Astrocyte (in vitro differentiated cells and primary cell): ENCODE measurements at regions not wholly inside any gene's neighbourhood (a gene's known extent, or its start where the extent isn't known, plus 50 kb on each side); places are given as distances from the start of the nearest gene placed in this dataset.

Experiments
- DNase-seq: peaks from one replicate; pipeline ENCODE4 v3.0.0-alpha.2; 2010; ENCODE audit warnings: low read depth
- FAIRE-seq: peaks from 2 replicates; lab custom pipeline; 2011; peaks lifted over from hg19 to GRCh38; lab: Jason Lieb, UNC
- H2AFZ ChIP-seq: 2 replicates; pipeline ENCODE4 v1.6.0; 2012; ENCODE audit warnings: low read depth, low read length, inconsistent platforms
- H3K27ac ChIP-seq: 2 replicates; pipeline ENCODE4 v1.5.1; 2011; ENCODE audit warnings: low read depth, low read length, inconsistent platforms
- H3K27me3 ChIP-seq: 2 replicates; pipeline ENCODE4 v1.6.0; 2011; ENCODE audit warnings: low read length, inconsistent platforms; ENCODE audit not compliant: insufficient read depth
- H3K36me3 ChIP-seq: 2 replicates; pipeline ENCODE4 v1.5.1; 2011; ENCODE audit warnings: low read length, inconsistent platforms; ENCODE audit not compliant: insufficient read depth
- H3K4me1 ChIP-seq: 2 replicates; pipeline ENCODE4 v1.5.1; 2011; ENCODE audit warnings: low read length, inconsistent platforms; ENCODE audit not compliant: insufficient read depth
- H3K4me2 ChIP-seq: 2 replicates; pipeline ENCODE4 v1.6.0; 2012; ENCODE audit warnings: low read length, inconsistent platforms
- H3K4me3 ChIP-seq: 2 replicates; pipeline ENCODE4 v1.5.1; 2011; ENCODE audit warnings: low read depth, mild to moderate bottlenecking, low read length, inconsistent platforms; ENCODE audit not compliant: insufficient read depth
- H3K79me2 ChIP-seq: 2 replicates; pipeline ENCODE4 v1.6.0; 2012; ENCODE audit warnings: mild to moderate bottlenecking, low read length, inconsistent platforms; ENCODE audit not compliant: insufficient read depth
- H3K9ac ChIP-seq: 2 replicates; pipeline ENCODE4 v1.6.0; 2012; ENCODE audit warnings: mild to moderate bottlenecking, low read length, inconsistent platforms
- H3K9me3 ChIP-seq: 2 replicates; pipeline ENCODE4 v1.5.1; 2012; ENCODE audit warnings: low read depth, mild to moderate bottlenecking, low read length, inconsistent platforms; ENCODE audit not compliant: insufficient read depth
- H4K20me1 ChIP-seq: 2 replicates; pipeline ENCODE4 v1.6.0; 2012; ENCODE audit warnings: low read length, inconsistent platforms; ENCODE audit not compliant: insufficient read depth
- H3K27ac Mint-ChIP-seq: one replicate; pipeline ENCODE4 v1.8.0; 2021; ENCODE audit warnings: mild to moderate bottlenecking, mixed read lengths; ENCODE audit not compliant: unreplicated experiment
- H3K27me3 Mint-ChIP-seq: one replicate; pipeline ENCODE4 v1.8.0; 2021; ENCODE audit warnings: low read depth, mixed read lengths; ENCODE audit not compliant: unreplicated experiment
- H3K36me3 Mint-ChIP-seq: one replicate; pipeline ENCODE4 v1.8.0; 2021; ENCODE audit warnings: low read depth, mixed read lengths; ENCODE audit not compliant: unreplicated experiment
- H3K4me1 Mint-ChIP-seq: one replicate; pipeline ENCODE4 v1.8.0; 2021; ENCODE audit warnings: low read depth, mixed read lengths; ENCODE audit not compliant: unreplicated experiment
- H3K4me3 Mint-ChIP-seq: one replicate; pipeline ENCODE4 v1.8.0; 2021; ENCODE audit warnings: mild to moderate bottlenecking, moderate library complexity, mixed read lengths; ENCODE audit not compliant: unreplicated experiment
- H3K9me3 Mint-ChIP-seq: one replicate; pipeline ENCODE4 v1.8.0; 2021; ENCODE audit warnings: mild to moderate bottlenecking, mixed read lengths; ENCODE audit not compliant: unreplicated experiment
- CTCF ChIP-seq: IDR thresholded peaks from 2 replicates; pipeline ENCODE4 v1.5.1; 2011; ENCODE audit warnings: low read depth, mild to moderate bottlenecking, inconsistent platforms, low read length, moderate library complexity; ENCODE audit not compliant: insufficient read depth
- EZH2 ChIP-seq: IDR thresholded peaks from 2 replicates; pipeline ENCODE4 v1.6.1; 2012; ENCODE audit warnings: mild to moderate bottlenecking, low read length, inconsistent platforms; ENCODE audit not compliant: insufficient read depth

GRCh38 chr10:21260066-21260465, 265.4 kb downstream of the SKIDA1 start:
- no peak for FAIRE-seq
- no peak overlapping the region for H3K27ac Mint-ChIP-seq

GRCh38 chr10:21257919-21258318, 267.6 kb downstream of the SKIDA1 start:
- no peak for FAIRE-seq

More at GRCh38 chr10:21260066-21260465, 265.4 kb downstream of the SKIDA1 start:
- Histone ChIP-seq H2AFZ (no peak overlapping the region), H3K27me3 (no peaks in the 10 kb centered on the region), H3K79me2 (no peaks in the 10 kb centered on the region), H3K9me3 (no peaks in the 10 kb centered on the region), H4K20me1 (no peaks in the 10 kb centered on the region), H3K4me2 (no peak overlapping the region), H3K9ac (no peak overlapping the region), H3K36me3 (no peaks in the 10 kb centered on the region), H3K27ac (no peak overlapping the region), H3K4me1 (no peaks in the 10 kb centered on the region), H3K4me3 (no peak overlapping the region)
- no peak for DNase-seq
- H3K9me3 Mint-ChIP-seq: no peaks in the 10 kb centered on the region
- no peak overlapping the region for H3K4me3 Mint-ChIP-seq
- H3K4me1 Mint-ChIP-seq: peaks cover 7% of the 10 kb centered on the region
- no peaks in the 10 kb centered on the region for H3K27me3 Mint-ChIP-seq
- H3K36me3 Mint-ChIP-seq: no peaks in the 10 kb centered on the region
- TF ChIP-seq CTCF (no peak), EZH2 (no peak)

More at GRCh38 chr10:21257919-21258318, 267.6 kb downstream of the SKIDA1 start:
- no peaks in the 10 kb centered on the region for H3K9me3 Mint-ChIP-seq
- no peak overlapping the region for H3K4me3 Mint-ChIP-seq
- H2AFZ ChIP-seq: no peak overlapping the region
- H3K79me2 ChIP-seq: no peaks in the 10 kb centered on the region
- no peak overlapping the region for H3K9ac ChIP-seq
- H3K9me3 ChIP-seq: no peaks in the 10 kb centered on the region
- no peaks in the 10 kb centered on the region for H4K20me1 ChIP-seq
- TF ChIP-seq EZH2 (no peak), CTCF (no peak)
- H3K4me1 ChIP-seq: no peaks in the 10 kb centered on the region
- H3K27me3 ChIP-seq: no peaks in the 10 kb centered on the region
- H3K27ac ChIP-seq: no peak overlapping the region
- peaks cover 5% of the 10 kb centered on the region for H3K4me1 Mint-ChIP-seq
- no peak overlapping the region for H3K27ac Mint-ChIP-seq
- no peak for DNase-seq
- H3K4me3 ChIP-seq: no peak overlapping the region
- no peak overlapping the region for H3K4me2 ChIP-seq
- H3K36me3 ChIP-seq: no peaks in the 10 kb centered on the region
- H3K36me3 Mint-ChIP-seq: no peaks in the 10 kb centered on the region
- no peaks in the 10 kb centered on the region for H3K27me3 Mint-ChIP-seq
